Right lobe of liver (tissue), 6 donors: ENCODE measurements at regions not wholly inside any gene's neighbourhood (a gene's known extent, or its start where the extent isn't known, plus 50 kb on each side); places are given as distances from the start of the nearest gene placed in this dataset.

Experiments used
- ATAC-seq, 4 donors: fragments of 200-7000 bp; cut with Tn5 transposase; one replicate each; pipeline ENCODE4 v1.9.1; 2020; ENCODE audit warnings: mild to moderate bottlenecking in 4 of 4, moderate library complexity in 4 of 4
- DNase-seq, 3 donors: peaks; one replicate each; pipeline ENCODE4 v3.0.0-alpha.2; 2020
- H3K27ac ChIP-seq, 3 donors: fragments of 200-600 bp; one replicate each; pipeline ENCODE4 v1.8.0; 2022
- H3K27me3 ChIP-seq, 2 donors: fragments of 200-600 bp; one replicate each; pipeline ENCODE4 v1.8.0; 2022
- H3K36me3 ChIP-seq, 4 donors: fragments of 200-600 bp; sonication (generic) in 1 of 4; one replicate each; pipeline versions ENCODE4 v1.5.1 to v1.8.0; 2017 to 2022; ENCODE audit warnings: control low read depth in 1 of 4
- H3K4me1 ChIP-seq, 4 donors: fragments of 200-600 bp; sonication (generic) in 1 of 4; one replicate each; pipeline versions ENCODE4 v1.5.1 to v1.8.0; 2017 to 2022; ENCODE audit warnings: control low read depth in 1 of 4
- H3K4me3 ChIP-seq, 3 donors: fragments of 200-600 bp; one replicate each; pipeline ENCODE4 v1.8.0; 2022
- H3K9me3 ChIP-seq, 4 donors: fragments of 200-600 bp; sonication (generic) in 1 of 4; one replicate each; pipeline versions ENCODE4 v1.5.1 to v1.8.0; 2017 to 2022; ENCODE audit warnings: control low read depth in 1 of 4
- POLR2A ChIP-seq: fragments of 450-650 bp; IDR thresholded peaks from one replicate; pipeline ENCODE4 v1.6.1; 2017; ENCODE audit warnings: antibody characterized with exemption, mild to moderate bottlenecking
- WGBS: methylation state at CpG from one replicate; pipeline ENCODE4 v1.1.6; 2018; ENCODE audit warnings: low coverage, low lambda C conversion rate; ENCODE audit not compliant: insufficient coverage; ENCODE audit errors: missing lambda C conversion rate; 5-methylcytosine and 5-hydroxymethylcytosine counted together
- intact Hi-C, 2 donors: fragments of 100-400 bp; cut with DNase I; formaldehyde crosslinking; loops; one replicate each; pipeline versions ENCODE4 v1.11.2 to v1.14.1; 2022
- TF ChIP-seq, protein P1 (sequence below), 4 donors: fragments of 200-600 bp in 3 of 4; fragments of 450-650 bp in 1 of 4; IDR thresholded peaks; one replicate each; pipeline versions ENCODE4 v1.5.1 to v1.8.0; 2016 to 2022; ENCODE audit warnings: antibody characterized with exemption in 4 of 4, mild to moderate bottlenecking in 2 of 4
- donor health status: DM: no; HTN: yes; CAD: no.
- donor health status: DM: no; HTN: no; CAD: no.
- donor health status: DM: no; HTN: no; CAD: no.
- donor health status: DM: no; HTN: yes; CAD: no.
- donor health status: DM: no; HTN: yes; CAD: no.

GRCh38 chr14:42742084-42742483 lies 1135.4 kb downstream of the LRFN5 start:
- Histone ChIP-seq H3K36me3 (no peaks in the 10 kb centered on the region), H3K4me3 (no peak overlapping the region), H3K9me3 (no peaks in the 10 kb centered on the region), H3K27ac (no peak overlapping the region), H3K4me1 (no peaks in the 10 kb centered on the region), H3K27me3 (no peaks in the 10 kb centered on the region)
- no peak for DNase-seq
- 28% methylated on average over 2 of the region's 2 CpGs for WGBS
- intact Hi-C loops: no loop called here
- TF ChIP-seq, protein P1, sequence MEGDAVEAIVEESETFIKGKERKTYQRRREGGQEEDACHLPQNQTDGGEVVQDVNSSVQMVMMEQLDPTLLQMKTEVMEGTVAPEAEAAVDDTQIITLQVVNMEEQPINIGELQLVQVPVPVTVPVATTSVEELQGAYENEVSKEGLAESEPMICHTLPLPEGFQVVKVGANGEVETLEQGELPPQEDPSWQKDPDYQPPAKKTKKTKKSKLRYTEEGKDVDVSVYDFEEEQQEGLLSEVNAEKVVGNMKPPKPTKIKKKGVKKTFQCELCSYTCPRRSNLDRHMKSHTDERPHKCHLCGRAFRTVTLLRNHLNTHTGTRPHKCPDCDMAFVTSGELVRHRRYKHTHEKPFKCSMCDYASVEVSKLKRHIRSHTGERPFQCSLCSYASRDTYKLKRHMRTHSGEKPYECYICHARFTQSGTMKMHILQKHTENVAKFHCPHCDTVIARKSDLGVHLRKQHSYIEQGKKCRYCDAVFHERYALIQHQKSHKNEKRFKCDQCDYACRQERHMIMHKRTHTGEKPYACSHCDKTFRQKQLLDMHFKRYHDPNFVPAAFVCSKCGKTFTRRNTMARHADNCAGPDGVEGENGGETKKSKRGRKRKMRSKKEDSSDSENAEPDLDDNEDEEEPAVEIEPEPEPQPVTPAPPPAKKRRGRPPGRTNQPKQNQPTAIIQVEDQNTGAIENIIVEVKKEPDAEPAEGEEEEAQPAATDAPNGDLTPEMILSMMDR (IDR thresholded peaks at IDR 0.05): no peak
- TF ChIP-seq POLR2A: no peak
- no peak for ATAC-seq

DNA sequence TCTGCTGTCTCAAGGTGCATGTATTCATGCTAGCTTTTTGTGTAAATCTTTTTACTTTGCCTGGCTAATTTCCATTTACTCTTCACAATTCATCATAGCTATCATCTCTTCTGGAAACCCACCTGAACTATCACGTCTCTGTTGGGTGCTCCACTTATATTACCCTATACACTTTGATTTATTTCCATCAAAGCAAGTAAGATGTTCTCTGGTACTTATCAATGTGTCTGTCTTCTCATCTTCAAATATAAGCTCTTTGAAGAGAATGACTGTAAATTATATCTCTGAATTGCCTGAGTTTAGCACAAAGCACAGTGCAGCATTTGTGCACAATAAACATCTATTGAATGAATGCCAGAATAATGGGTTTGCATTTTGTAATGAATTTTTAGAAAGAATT lies 1129.7 kb downstream of the LRFN5 start:
- TF ChIP-seq POLR2A: no peak
- TF ChIP-seq, protein P1 (IDR thresholded peaks at IDR 0.05): no peak
- Histone ChIP-seq H3K27me3 (no peaks in the 10 kb centered on the region), H3K27ac (no peak overlapping the region), H3K9me3 (no peaks in the 10 kb centered on the region), H3K4me1 (no peaks in the 10 kb centered on the region), H3K36me3 (no peaks in the 10 kb centered on the region), H3K4me3 (no peak overlapping the region)
- ATAC-seq (no peak), DNase-seq (no peak)
- intact Hi-C loops: no loop called here
- WGBS: 13% methylated on average over 1 of the region's 1 CpG

DNA sequence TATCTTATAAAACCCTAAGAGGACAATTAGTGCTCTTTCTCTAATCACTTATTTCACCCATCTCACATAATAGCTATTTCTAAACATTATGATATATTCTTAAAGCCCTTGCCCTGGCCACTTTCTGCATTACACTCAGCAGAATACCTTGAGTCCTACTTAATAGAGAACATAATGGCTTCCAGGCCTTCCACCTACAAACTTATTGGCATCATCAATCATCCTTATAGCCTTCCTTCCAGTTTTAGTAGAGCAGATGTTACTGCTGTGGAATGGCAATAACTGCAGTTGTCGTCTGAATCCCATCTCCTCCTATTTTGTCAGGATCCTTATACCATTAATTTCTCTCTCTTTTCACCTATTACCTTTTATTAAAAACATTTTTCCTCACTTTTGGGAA lies 1127.4 kb downstream of the LRFN5 start:
- H3K36me3 ChIP-seq: no peaks in the 10 kb centered on the region
- no peaks in the 10 kb centered on the region for H3K9me3 ChIP-seq
- no peak overlapping the region for H3K4me3 ChIP-seq
- ATAC-seq (no peak), DNase-seq (no peak)
- H3K27me3 ChIP-seq: no peaks in the 10 kb centered on the region
- intact Hi-C loops: no loop called here
- no peak overlapping the region for H3K27ac ChIP-seq
- TF ChIP-seq POLR2A: no peak
- TF ChIP-seq, protein P1 (IDR thresholded peaks at IDR 0.05): no peak
- WGBS: 60% methylated on average over 1 of the region's 1 CpG
- H3K4me1 ChIP-seq: no peaks in the 10 kb centered on the region

DNA sequence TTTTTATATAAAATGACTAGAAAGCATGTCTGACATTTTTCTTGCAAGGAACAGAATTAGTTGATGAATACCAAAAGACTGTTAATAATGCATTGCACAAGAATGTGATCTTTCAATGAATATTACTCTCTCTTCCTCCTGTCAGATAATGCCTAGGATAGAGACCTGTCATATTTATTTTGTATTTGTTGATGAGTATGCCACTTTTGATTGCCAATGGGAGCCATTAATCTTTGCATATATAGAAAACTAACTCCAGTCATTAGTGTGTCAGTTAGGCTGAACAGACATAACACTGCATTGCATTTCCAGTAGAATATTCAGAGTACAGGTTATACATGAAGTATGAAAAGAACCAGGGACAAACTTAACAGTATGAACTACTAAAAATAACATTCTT lies 1125.3 kb downstream of the LRFN5 start:
- H3K36me3 ChIP-seq: no peaks in the 10 kb centered on the region
- no peaks in the 10 kb centered on the region for H3K27me3 ChIP-seq
- H3K4me3 ChIP-seq: no peak overlapping the region
- no peaks in the 10 kb centered on the region for H3K9me3 ChIP-seq
- ATAC-seq (no peak), DNase-seq (no peak)
- H3K27ac ChIP-seq: no peak overlapping the region
- intact Hi-C loops: no loop called here
- H3K4me1 ChIP-seq: no peaks in the 10 kb centered on the region
- TF ChIP-seq, protein P1 (IDR thresholded peaks at IDR 0.05): no peak
- no peak for TF ChIP-seq POLR2A

GRCh38 chr14:42731480-42731879 lies 1124.8 kb downstream of the LRFN5 start:
- H3K27me3 ChIP-seq: no peaks in the 10 kb centered on the region
- no peak overlapping the region for H3K27ac ChIP-seq
- H3K4me3 ChIP-seq: no peak overlapping the region
- H3K4me1 ChIP-seq: no peaks in the 10 kb centered on the region
- TF ChIP-seq, protein P1 (IDR thresholded peaks at IDR 0.05): no peak
- TF ChIP-seq POLR2A: no peak
- H3K36me3 ChIP-seq: no peaks in the 10 kb centered on the region
- intact Hi-C loops: no loop called here
- no peak for ATAC-seq
- no peaks in the 10 kb centered on the region for H3K9me3 ChIP-seq
- DNase-seq: no peak
- 42% methylated on average over 2 of the region's 2 CpGs for WGBS
